GM21737 (cell line): ENCODE measurements at regions not wholly inside any gene's neighbourhood (a gene's known extent, or its start where the extent isn't known, plus 50 kb on each side); places are given as distances from the start of the nearest gene placed in this dataset.
"Not testable (repeated sequence)": the region's sequence is repeated elsewhere in the genome, so short reads cannot be mapped to it uniquely, and the experiment has no call there.

Source experiments
- ATAC-seq: cut with Tn5 transposase; IDR thresholded peaks from one replicate; pipeline ENCODE4 v1.9.1; 2021; ENCODE audit warnings: mild to moderate bottlenecking, moderate library complexity; ENCODE audit not compliant: unreplicated experiment

DNA sequence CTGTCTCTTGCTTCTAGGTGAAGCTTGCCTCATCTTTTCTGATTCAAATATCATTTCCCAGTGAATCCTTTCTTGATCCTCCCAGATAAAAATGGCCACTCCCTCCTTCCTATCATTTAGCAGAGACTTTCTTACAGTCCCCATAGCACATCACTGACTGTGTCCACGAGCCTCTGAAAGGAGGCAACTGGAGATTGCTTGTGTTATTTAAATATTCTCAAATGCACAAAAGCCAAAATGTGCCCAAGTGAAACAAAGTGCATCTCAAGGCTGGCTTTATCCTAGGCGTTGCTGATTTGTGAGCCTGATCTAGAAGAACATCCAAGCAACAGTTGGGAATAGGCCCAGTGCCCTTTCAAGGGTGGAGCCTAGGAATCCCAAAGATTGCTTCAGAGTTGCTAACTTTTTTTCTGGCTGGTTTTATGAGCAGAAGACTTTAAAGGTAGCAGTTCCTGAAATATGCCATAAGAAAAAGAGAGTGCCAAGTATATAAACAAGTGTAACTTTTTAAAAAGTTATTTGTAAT is 393.6 kb downstream of the CD83 start:
- ATAC-seq, result no peak

DNA sequence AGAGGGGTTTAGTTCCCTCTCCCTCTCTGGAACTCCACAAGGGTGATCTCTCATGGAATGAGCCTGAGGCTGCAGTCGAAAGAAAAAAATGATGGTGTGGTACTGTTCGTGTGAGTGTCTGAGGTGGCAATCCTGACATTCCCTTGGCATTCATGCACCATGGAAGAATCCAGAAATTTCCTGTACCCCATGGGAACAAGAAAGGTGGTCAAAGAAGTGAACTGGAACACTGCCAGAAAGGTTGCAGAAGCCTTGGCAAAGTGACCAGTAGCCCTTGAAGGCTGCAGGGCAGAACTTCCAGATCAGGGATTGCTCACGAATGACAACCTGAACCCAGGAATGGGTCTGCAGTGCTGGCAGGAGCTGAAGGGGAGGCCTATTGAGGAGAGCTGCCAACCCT is 394.7 kb downstream of the CD83 start:
- ATAC-seq, result no peak

DNA sequence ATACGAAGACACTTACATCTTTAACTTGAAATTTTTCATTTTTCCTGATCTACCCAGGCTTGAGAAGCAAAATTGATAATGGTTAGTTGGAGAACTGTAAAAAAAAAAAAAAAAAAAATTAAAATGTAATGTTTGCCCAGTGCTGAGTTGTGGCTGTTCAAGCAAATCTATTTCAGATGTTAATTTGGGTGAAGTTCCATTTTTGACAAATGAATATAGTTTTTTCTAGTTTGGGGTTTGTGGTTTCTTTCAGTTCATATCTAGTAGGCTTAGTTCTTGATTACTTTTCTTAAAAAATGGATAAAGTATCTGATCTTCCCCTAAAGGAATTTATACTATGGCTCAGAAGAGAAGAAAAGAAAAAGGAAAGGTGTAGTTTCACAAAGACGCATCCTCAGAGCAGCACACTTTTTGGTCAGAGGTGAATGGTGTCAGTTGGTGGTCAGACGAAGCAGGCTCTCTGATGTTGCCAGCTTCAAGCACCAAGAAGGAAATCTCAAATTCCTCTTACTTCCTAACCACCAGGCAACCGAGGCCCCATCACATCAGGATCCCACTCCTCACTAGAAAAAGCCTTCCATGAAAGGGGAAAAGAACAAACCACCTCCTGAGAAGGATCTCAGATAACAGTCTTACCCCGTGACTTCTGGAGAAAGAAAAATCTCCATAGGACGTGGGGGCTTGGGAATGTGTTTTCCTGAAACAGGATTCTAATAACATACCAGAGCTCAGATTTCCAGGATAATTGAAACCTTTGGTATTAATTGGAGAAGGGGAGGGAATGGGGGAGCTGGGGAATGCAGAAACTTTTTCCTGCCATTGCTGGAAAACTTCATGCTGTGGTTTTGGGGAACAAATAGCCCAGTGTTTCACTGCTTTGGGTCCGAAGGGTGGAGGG is 396.2 kb downstream of the CD83 start:
- ATAC-seq, result no peak

DNA sequence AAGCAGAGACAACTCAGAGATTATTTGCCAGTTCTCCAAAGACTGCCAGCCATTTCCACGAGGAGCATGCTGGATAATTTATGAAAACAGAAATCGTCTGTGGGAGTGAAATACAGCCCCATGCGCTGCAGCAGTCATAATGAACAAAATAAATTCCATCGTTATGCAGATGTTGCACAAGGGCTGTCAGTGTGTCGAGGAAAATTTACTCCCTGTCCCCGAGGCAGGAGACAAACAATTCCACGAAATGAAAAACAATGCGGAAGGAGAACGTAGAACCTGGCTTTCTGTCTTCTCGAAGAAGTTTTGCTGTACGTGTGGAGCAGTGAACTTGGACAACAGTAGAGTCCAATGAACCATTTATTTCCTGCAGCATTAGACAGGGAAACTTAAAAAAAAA is 399.4 kb downstream of the CD83 start:
- ATAC-seq, result no peak

DNA sequence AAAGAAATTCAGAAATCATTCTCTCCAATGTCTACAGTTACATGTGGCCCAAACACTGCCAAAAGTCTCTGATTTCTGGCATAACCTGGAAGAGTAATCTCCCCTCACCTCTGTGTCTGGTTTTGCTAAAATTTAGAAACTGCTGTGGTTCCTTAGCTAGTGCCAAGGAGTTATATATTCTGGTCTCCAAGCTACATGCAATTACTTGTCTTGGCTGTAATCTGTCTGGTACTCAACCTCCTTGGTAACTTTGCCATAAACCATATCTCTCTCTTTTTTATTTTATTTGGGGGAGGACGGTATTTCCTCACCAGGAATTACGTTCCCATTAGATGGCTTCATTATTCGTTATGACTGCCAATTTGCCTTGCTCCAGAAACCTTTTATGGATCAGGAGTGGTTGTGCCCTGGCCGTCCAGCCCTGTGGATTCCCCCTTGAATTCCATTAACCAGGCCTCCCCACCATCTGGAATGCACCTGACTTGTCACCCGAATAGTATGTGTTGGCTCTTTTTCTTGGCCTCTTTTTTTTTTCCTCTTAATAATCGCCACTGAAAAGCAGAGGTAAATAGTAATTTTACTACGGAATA is 400.0 kb downstream of the CD83 start:
- ATAC-seq, result no peak

DNA sequence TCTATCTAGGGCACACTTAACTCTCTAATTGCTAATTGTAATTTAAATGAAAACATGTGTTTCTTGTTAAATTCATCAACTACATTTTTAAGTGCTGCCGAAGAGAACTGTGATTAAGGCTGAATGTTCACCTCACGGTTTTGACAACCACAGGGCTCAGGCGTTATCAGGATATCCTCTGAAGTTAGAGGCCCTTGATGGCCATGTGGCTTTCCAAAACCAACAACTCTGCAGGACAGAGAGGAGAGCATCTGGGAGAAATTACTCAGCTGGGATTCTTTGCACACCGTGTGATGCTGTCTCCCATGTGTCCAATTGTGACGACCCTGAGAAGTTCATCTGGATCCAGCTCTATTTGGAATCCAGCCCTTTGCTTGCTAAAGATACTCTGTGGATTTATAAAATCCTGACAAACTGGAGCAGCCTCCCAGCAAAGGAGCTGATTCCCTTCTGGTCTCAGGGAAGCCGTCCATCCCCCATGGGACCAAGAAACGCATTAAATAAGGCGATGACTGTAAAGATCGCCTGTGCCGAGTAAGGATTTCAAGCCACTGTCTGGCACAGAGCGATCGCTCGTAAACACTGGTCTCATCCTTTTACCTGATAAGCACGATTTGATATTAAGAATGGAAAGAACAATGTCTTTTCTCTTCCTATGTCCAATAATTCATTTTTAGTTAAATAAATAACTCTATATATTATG is 401.1 kb downstream of the CD83 start:
- no peak for ATAC-seq

DNA sequence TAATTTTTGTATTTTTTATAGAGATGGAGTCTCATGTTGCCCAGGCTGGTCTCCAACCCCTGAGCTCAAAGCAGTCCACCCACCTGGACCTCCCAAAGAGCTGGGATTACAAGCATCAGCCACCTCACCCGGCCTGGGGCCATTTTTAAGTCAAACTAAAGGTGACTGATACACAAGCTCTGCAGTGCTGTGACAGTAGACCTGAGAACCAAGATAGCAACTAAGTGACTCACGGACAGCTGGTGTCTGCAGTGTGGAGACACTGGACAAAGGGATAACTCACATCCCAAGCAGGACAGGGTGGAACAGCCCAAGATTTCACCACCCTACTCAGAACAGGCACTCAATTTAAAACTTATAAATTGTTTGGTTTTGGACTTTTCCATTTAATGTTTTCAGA is 402.5 kb downstream of the CD83 start:
- ATAC-seq, result no peak

DNA sequence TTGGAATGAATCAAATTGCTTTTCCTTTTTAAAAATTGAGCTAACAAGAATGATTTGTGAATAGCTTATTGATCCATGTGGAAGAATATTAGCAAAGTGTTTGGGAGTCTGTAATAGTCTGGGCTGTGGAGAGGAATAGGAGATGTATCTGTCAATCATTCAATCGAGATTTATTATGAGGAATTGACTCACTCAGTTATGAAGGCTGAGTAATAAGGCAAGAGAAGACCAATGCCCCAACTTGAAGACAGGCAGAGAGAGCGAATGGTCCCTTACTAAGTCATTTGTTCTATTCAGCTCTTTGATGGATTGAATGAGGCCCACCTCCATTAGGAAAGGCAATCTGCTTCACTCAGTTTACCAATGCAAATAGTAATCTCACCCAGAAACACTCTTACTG is 403.0 kb downstream of the CD83 start:
- ATAC-seq, result no peak

DNA sequence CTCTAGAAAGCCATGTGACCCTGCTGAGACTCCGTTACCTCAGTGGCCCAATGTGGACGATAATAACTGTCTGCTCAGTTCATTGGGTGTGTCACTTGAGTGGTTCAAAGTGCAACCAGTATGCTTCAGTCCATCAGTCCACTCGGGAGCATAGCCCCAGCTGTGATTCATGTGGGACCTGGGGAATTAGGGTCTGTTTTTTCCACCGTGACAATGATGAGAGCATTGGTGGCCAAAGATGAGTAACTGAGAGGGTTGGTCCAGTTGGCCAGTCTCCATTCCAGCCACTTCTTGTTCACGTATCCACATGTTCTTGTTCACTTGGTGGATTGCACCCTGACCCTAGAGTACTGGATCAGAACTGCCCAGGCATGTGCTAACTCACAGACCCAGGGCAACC is 403.6 kb downstream of the CD83 start:
- no peak for ATAC-seq

DNA sequence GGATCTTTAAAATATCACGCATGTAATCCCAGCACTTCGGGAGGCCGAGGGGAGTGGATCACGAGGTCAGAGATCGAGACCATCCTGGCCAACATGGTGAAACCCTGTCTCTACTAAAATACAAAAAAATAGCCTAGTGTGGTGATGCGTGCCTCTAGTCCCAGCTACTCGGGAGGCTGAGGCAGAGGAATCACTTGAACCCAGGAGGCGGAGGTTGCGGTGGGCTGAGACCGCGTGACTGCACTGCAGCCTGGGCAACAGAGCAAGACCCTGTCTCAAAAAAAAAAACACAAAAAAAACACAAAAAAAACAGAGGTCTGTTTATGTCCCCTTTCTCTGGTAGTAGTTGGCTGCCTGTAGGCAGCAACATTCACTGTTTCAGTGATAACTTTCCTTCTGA is 404.3 kb downstream of the CD83 start:
- not testable (repeated sequence) for ATAC-seq

DNA sequence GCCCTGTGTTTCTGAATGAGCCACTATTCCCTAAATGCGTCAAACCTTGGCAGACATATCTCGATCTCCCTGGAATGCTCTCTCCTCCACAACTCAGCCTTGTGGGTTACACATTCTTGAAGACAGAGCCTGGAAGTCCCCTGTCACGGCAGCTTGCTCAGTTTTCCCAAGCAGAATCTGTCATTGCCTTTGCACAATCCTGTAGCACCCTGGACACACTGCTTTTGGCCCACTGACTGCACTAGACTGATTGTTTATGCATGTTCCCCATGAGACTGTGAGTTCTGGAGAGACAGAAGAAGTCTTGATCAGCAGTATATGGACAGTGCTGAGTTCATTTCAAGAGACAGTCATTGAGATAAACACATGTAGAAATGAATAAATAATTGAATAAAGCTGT is 406.7 kb downstream of the CD83 start:
- no peak for ATAC-seq

DNA sequence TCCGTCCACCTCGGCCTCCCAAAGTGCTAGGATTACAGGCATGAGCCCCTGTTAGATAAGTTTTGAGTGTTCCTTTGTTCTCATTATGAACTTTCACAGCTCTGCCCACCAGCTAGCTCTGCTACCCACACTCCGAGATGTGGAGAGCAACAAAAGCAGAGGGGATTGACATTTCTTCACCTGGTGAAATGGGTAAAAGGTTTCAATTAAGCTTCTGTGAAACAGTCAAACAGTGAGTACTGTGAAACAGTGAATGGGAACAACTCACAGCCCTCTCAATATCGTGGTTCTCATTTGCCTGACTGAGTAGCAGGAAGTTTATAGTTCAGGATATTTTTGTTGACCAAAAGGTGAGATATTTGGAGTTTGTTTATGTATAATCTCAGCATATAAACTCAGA is 412.8 kb downstream of the CD83 start:
- no peak for ATAC-seq

DNA sequence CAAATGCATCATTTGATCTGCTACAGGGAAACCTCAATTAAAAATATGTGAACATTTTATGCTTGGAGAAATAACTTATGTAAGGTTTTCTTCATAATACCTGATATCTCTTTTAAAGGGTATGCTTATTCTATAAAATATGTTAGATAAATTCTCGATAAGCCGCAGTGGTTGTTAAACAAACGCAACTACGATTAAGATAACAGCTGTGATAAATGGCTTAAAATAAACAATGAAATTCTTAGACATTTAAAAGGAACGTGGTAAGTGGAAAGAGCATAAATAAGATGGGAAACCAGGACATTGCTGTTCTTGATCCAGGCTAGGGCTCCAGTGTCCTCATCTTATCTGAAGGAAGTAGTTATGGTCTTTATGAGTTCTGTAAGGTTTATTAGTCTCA is 415.9 kb downstream of the CD83 start:
- no peak for ATAC-seq

DNA sequence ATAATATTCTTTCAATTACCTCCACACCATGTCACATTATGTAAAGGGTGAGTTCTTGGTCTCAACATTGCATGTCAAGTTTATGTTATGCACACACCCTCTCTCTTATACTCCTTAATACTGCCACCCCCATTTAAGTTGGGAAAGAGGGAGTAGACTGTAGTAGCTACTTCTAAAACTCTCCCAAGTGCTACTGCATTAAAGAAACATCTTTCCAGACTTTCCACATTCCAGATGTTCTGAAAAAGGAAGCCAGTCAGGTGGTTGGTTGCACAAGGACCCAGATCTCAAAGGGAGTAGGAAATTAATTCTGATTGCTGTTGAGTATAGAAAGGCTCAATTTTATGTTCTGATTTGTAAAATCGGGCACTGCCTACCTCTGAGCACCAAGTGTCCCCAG is 419.5 kb downstream of the CD83 start:
- ATAC-seq, result no peak

DNA sequence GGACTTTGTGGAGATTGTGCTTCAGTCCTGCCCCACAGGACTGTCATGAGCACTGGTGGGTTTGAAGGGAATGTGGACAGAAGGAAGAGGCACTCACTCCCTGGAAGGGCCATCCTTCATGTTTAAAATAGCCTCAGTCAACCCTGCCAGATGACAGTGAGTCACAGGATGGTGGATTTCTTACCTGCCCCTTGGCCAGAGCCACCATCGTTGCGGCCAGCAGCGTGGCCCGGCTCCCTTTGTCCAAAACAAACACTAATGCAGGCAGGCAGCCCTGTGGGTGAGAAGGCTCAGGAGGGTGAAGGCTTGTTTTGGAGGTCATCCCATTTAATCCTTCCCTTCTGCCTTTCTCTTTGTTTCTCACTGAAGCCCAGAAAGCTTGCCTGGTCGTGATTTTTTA is 422.7 kb downstream of the CD83 start:
- ATAC-seq, result no peak

DNA sequence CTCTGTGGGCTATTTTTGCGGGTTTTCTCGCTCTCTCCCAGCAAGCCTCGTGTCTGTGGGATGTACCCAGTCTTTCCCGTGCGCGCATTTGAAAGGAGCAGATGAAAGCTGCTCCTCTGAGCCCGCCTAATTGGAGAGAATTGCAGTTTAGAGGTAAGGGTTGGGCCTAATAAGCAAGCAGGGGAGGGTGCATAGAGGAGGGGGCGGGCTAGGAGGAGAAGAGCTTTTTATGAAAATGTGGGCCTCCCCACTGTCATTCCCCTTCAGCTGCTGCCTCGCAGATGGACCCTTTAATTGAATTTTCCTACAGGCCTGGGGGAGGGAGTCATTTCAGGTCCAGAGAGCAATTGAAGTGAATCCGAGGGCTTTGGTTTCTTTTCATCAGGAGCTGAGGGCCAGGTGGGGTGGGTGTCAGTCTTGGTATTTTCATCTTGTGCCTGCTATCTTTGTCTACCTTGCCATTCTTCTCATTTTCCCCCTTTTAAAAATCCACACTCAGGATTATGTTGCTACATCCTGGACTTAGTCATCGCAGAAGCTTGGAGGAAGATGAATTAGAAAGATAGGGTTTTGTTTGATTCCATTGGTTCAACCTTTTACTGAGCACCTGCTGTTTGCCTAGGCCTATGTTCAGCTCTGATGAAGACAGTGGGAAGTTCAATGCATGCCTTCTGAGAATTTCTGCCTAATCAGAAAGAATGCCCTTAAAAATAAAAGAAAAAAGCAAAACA is 423.4 kb downstream of the CD83 start:
- no peak for ATAC-seq

DNA sequence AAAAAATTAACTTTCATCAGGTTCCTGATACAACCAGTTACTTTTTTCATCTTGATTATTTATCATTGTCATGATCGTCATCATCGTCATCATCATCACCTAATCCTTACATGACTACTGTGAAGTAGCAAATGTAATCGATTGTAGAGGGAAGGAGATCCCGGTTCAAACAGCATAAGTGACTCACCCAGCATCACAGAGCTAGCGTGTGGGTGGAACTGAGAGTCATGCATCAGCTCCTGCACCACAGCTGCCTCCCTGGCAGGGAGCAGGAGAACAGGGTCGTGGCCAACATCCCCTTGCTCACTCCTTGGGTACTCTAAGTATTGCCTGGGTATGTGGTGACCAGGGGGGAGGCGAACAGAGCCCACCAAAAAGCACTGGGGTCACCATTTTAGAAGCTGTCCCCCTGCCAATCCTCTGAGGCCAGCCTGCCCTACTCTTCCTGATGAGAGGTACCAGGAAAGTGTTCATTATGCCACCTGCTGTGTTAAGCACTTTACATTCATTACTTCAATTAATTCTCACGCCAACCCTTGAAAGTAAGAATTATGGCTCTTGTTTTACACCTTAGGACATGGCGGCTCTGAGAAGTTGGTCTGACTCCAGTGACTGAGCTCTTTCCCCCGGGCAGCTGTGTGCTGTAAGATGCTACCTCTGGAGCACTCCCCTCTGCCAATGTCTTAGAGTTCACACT is 425.2 kb downstream of the CD83 start:
- ATAC-seq, result no peak

DNA sequence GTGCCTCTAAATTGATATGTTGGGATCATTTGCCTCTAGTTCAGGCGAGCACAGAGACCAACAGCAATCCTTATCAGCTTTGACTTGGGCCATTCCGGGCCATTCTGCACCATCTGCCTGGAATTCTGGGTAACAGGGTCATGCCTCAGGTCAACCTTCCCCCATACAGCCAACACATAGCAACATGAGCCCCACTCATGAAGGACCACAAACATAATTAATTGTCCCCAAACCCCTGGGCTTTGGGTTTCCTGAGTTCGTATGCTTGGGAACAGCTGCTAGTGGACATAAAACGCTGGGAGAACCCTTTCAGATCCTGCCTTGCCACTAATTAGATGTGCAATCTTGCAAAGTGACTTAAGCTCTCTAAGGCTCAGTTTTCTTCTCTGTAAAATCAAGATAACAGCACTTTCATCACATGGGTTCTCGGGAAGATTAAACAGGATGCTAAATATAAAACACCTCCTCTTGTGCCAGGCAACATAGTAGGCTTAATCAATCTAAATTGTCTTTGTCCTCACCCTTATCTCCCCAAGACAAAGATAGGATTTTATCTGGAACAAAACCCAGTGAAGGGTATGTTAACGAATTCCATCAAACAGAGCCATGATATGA is 426.5 kb downstream of the CD83 start:
- ATAC-seq, result no peak

DNA sequence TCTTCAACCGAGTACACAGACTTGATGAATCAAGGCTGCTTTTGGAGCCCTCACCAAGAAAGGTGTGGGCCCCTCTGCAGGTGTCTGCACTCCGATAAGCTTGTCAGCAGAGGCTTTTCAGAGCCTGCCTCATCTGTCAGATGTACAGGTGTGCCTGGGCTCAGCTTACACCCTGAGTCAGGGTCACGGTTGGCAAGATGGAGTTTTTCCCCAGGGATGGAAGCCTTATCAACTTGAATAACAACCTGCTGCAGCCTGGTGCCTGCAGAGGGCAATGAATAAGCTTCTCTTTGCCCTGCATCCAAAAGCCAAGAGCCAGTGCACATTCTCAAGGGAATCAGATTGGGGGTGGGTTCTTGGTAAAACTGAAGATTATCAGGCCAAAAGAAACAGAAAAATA is 427.1 kb downstream of the CD83 start:
- no peak for ATAC-seq

DNA sequence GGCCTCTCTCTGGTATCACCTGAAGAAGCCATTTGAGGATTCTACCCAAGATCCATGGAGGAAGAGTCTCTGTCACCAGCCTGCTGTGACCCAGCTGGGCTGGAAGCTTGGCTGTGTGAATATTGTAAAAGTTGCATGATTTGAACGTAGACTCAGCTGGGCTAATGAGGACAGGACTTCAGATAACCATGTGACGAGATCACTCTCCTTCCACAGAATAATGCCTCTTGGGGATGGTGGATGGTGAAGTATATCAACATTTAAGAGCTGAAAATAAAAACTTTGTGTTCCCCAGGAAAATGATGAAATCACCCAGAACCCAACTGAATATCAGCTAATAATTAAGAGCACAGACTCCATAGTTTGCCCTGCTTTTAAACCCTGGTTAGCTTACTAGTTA is 427.9 kb downstream of the CD83 start:
- no peak for ATAC-seq
